ENCODE measurements at regions not wholly inside any gene's neighbourhood (a gene's known extent, or its start where the extent isn't known, plus 50 kb on each side); places are given as distances from the start of the nearest gene placed in this dataset.

GRCh38 chr4:127410644-127411043 lies 222.1 kb upstream of the INTU start:
- TF ChIP-seq CTCF (IDR thresholded peaks at IDR 0.05), result no peak
- H3K9me3 ChIP-seq, result peaks cover 0 to 6% (median 5%) of the 10 kb centered on the region in 3 donors
- DNase-seq, result no peak
- intact Hi-C loops (cut with DNase I; ENCODE audit: low total_unique reads), result no loop called here
- no peak overlapping the region for H3K4me3 ChIP-seq
- no peaks in the 10 kb centered on the region for H3K4me1 ChIP-seq
- no peaks in the 10 kb centered on the region for H3K27me3 ChIP-seq
- no peak overlapping the region for H3K27ac ChIP-seq
- no peaks in the 10 kb centered on the region for H3K36me3 ChIP-seq

- intact Hi-C loops (cut with DNase I; ENCODE audit: low total_unique reads), result no loop called here
- no peak for TF ChIP-seq CTCF (IDR thresholded peaks at IDR 0.05)
- Histone ChIP-seq H3K4me3 (no peak overlapping the region), H3K4me1 (no peaks in the 10 kb centered on the region), H3K27ac (no peak overlapping the region), H3K9me3 (no peaks in the 10 kb centered on the region), H3K27me3 (no peaks in the 10 kb centered on the region), H3K36me3 (no peaks in the 10 kb centered on the region)
- no peak for DNase-seq
These were observed 217.7 kb upstream of the INTU start for GRCh38 chr4:127414951-127415606.

DNA sequence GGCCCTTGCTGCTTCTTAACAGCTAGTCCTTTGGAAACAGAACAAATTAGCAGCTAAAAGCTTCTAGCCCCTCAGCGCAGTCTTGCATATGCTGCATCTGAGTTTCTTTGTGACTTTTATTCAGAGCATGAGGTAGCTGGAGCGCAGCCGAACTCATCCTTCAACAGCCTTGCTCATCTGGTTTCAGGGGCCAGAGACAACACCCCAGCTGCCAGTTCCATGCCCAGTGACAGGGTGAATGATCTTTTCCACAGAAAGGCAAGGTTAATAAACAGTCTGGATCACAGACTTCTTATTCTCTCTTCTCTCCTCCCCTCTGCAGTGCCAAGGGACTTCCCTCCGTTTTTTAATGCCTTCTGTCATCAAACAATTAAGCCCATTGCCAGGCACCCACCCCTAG lies 216.6 kb upstream of the INTU start:
- H3K36me3 ChIP-seq, result no peaks in the 10 kb centered on the region
- no peaks in the 10 kb centered on the region for H3K27me3 ChIP-seq
- intact Hi-C loops (cut with DNase I; ENCODE audit: low total_unique reads), result no loop called here
- no peak for DNase-seq
- no peak overlapping the region for H3K27ac ChIP-seq
- TF ChIP-seq CTCF (IDR thresholded peaks at IDR 0.05), result no peak
- H3K9me3 ChIP-seq, result no peaks in the 10 kb centered on the region
- no peaks in the 10 kb centered on the region for H3K4me1 ChIP-seq
- no peak overlapping the region for H3K4me3 ChIP-seq

DNA sequence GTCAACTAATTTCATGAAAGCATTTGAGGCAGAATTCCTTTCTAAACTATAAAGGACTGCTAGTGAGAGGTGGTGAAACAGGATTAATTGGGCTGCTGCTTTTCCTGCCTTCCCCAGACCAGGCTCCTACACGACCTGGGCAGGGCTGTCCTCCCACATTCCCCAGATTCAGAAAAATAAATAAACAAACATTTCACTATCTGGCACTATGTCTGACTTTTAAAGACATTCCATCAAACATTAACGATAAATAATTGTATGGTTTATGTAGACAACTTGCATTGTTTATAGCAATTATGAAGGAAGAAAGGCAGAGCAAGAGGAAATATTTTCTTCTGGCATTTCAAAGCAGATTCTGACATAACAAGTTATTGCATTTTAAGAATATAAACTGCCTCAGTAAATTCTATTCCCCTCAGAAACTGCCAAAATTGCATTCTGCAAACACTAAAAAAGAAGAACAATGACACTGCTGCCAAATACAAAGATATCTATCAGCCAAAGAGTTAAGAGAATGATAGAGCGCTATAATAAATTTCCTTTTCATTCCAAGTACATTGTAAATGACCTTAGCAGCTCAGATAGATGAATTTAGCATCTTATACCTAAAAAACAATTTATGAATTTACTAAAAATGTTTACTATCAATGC lies 214.7 kb upstream of the INTU start:
- H3K27me3 ChIP-seq, result no peaks in the 10 kb centered on the region
- no peak for DNase-seq
- no peaks in the 10 kb centered on the region for H3K36me3 ChIP-seq
- no peak for TF ChIP-seq CTCF (IDR thresholded peaks at IDR 0.05)
- no peaks in the 10 kb centered on the region for H3K9me3 ChIP-seq
- intact Hi-C loops (cut with DNase I; ENCODE audit: low total_unique reads), result no loop called here
- no peak overlapping the region for H3K4me3 ChIP-seq
- H3K4me1 ChIP-seq, result no peaks in the 10 kb centered on the region
- H3K27ac ChIP-seq, result no peak overlapping the region

DNA sequence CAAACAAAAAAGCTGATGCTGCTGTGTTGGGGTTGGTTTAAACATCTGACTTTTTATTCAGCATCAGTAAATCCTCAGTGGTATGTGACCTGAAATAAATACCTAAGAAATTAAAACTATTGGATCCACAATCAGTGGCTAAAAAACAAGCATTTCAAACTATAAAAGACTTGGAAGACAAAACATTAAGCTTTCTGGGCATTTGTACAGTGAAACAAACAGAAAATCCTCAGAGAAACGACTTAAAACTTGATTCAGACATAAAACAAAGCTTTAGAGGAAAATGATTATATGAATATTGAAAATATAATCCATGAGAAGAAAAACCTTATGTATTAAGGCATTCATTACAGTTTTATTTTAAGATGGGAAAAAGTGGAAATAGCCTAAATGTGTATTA lies 213.3 kb upstream of the INTU start:
- H3K4me3 ChIP-seq, result no peak overlapping the region
- no peak overlapping the region for H3K27ac ChIP-seq
- H3K36me3 ChIP-seq, result no peaks in the 10 kb centered on the region
- DNase-seq, result no peak
- no peaks in the 10 kb centered on the region for H3K4me1 ChIP-seq
- intact Hi-C loops (cut with DNase I; ENCODE audit: low total_unique reads), result no loop called here
- no peak for TF ChIP-seq CTCF (IDR thresholded peaks at IDR 0.05)
- no peaks in the 10 kb centered on the region for H3K27me3 ChIP-seq
- H3K9me3 ChIP-seq, result no peaks in the 10 kb centered on the region
